ENCODE measurements at regions not wholly inside any gene's neighbourhood (a gene's known extent, or its start where the extent isn't known, plus 50 kb on each side); places are given as distances from the start of the nearest gene placed in this dataset.

GRCh38 chr16:61320791-61321190 is 715.4 kb downstream of the CDH8 start:
- Histone ChIP-seq H2AFZ (ENCODE audit: low read length) (no peak overlapping the region), H3K36me3 (ENCODE audit: insufficient read depth, low read length) (no peaks in the 10 kb centered on the region), H3K4me3 (ENCODE audit: insufficient read depth, low read length) (no peak overlapping the region), H3K27ac (ENCODE audit: low read depth, low read length) (no peak overlapping the region), H4K20me1 (ENCODE audit: insufficient read depth, low read length) (no peaks in the 10 kb centered on the region), H3K79me2 (ENCODE audit: insufficient read depth, low read length) (no peaks in the 10 kb centered on the region), H3K4me2 (ENCODE audit: insufficient read depth, low read length) (no peak overlapping the region), H3K27me3 (ENCODE audit: insufficient read depth, low read length) (no peaks in the 10 kb centered on the region), H3K9me3 (ENCODE audit: low read depth, low read length) (no peaks in the 10 kb centered on the region), H3K4me1 (ENCODE audit: insufficient read depth, low read length) (no peaks in the 10 kb centered on the region)
- TF ChIP-seq, protein P1, sequence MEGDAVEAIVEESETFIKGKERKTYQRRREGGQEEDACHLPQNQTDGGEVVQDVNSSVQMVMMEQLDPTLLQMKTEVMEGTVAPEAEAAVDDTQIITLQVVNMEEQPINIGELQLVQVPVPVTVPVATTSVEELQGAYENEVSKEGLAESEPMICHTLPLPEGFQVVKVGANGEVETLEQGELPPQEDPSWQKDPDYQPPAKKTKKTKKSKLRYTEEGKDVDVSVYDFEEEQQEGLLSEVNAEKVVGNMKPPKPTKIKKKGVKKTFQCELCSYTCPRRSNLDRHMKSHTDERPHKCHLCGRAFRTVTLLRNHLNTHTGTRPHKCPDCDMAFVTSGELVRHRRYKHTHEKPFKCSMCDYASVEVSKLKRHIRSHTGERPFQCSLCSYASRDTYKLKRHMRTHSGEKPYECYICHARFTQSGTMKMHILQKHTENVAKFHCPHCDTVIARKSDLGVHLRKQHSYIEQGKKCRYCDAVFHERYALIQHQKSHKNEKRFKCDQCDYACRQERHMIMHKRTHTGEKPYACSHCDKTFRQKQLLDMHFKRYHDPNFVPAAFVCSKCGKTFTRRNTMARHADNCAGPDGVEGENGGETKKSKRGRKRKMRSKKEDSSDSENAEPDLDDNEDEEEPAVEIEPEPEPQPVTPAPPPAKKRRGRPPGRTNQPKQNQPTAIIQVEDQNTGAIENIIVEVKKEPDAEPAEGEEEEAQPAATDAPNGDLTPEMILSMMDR (IDR thresholded peaks at IDR 0.05; ENCODE audit: extremely low read depth, low read depth, low read length): no peak
- no peak for DNase-seq (ENCODE audit: insufficient read length, low spot score, missing footprints)

GRCh38 chr16:61313931-61314330 is 722.3 kb downstream of the CDH8 start:
- Histone ChIP-seq H3K27me3 (ENCODE audit: insufficient read depth, low read length) (no peaks in the 10 kb centered on the region), H4K20me1 (ENCODE audit: insufficient read depth, low read length) (no peaks in the 10 kb centered on the region), H3K4me2 (ENCODE audit: insufficient read depth, low read length) (no peak overlapping the region), H3K9me3 (ENCODE audit: low read depth, low read length) (no peaks in the 10 kb centered on the region), H3K4me1 (ENCODE audit: insufficient read depth, low read length) (no peaks in the 10 kb centered on the region), H3K36me3 (ENCODE audit: insufficient read depth, low read length) (no peaks in the 10 kb centered on the region), H3K27ac (ENCODE audit: low read depth, low read length) (no peak overlapping the region), H2AFZ (ENCODE audit: low read length) (no peak overlapping the region), H3K79me2 (ENCODE audit: insufficient read depth, low read length) (no peaks in the 10 kb centered on the region), H3K4me3 (ENCODE audit: insufficient read depth, low read length) (no peak overlapping the region)
- DNase-seq (ENCODE audit: insufficient read length, low spot score, missing footprints): no peak
- TF ChIP-seq, protein P1 (IDR thresholded peaks at IDR 0.05; ENCODE audit: extremely low read depth, low read depth, low read length): no peak

DNA sequence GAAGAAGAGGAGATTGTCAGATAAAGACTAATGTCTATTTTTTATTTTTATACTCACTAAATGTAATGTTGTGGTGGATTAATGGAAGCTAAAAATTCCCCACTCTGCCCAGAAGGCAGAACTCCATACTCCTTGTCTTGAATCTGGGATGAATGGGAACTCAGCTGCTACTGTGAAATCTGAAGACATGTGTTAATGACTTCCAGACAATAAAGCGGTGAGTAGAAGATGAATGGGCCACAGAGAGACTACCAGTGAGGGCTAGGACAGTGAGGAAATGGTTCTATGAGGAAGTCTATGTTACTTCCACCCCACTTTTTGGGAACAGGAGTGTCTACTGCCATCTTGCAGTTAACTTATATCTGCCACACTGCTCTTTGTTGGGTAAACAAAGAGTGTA is 726.9 kb downstream of the CDH8 start:
- H3K4me1 ChIP-seq (ENCODE audit: insufficient read depth, low read length): no peaks in the 10 kb centered on the region
- DNase-seq (ENCODE audit: insufficient read length, low spot score, missing footprints): no peak
- H3K27me3 ChIP-seq (ENCODE audit: insufficient read depth, low read length): no peaks in the 10 kb centered on the region
- H3K79me2 ChIP-seq (ENCODE audit: insufficient read depth, low read length): no peaks in the 10 kb centered on the region
- TF ChIP-seq, protein P1 (IDR thresholded peaks at IDR 0.05; ENCODE audit: extremely low read depth, low read depth, low read length): no peak
- H3K27ac ChIP-seq (ENCODE audit: low read depth, low read length): no peak overlapping the region
- no peaks in the 10 kb centered on the region for H3K36me3 ChIP-seq (ENCODE audit: insufficient read depth, low read length)
- H3K9me3 ChIP-seq (ENCODE audit: low read depth, low read length): no peaks in the 10 kb centered on the region
- no peak overlapping the region for H2AFZ ChIP-seq (ENCODE audit: low read length)
- no peak overlapping the region for H3K4me3 ChIP-seq (ENCODE audit: insufficient read depth, low read length)
- H3K4me2 ChIP-seq (ENCODE audit: insufficient read depth, low read length): no peak overlapping the region
- no peaks in the 10 kb centered on the region for H4K20me1 ChIP-seq (ENCODE audit: insufficient read depth, low read length)

GRCh38 chr16:61306204-61306603 is 730.0 kb downstream of the CDH8 start:
- Histone ChIP-seq H3K27ac (ENCODE audit: low read depth, low read length) (no peak overlapping the region), H3K9me3 (ENCODE audit: low read depth, low read length) (no peaks in the 10 kb centered on the region), H4K20me1 (ENCODE audit: insufficient read depth, low read length) (no peaks in the 10 kb centered on the region), H2AFZ (ENCODE audit: low read length) (no peak overlapping the region), H3K27me3 (ENCODE audit: insufficient read depth, low read length) (no peaks in the 10 kb centered on the region), H3K4me2 (ENCODE audit: insufficient read depth, low read length) (no peak overlapping the region), H3K36me3 (ENCODE audit: insufficient read depth, low read length) (no peaks in the 10 kb centered on the region), H3K79me2 (ENCODE audit: insufficient read depth, low read length) (no peaks in the 10 kb centered on the region), H3K4me3 (ENCODE audit: insufficient read depth, low read length) (no peak overlapping the region), H3K4me1 (ENCODE audit: insufficient read depth, low read length) (no peaks in the 10 kb centered on the region)
- no peak for DNase-seq (ENCODE audit: insufficient read length, low spot score, missing footprints)
- TF ChIP-seq, protein P1 (IDR thresholded peaks at IDR 0.05; ENCODE audit: extremely low read depth, low read depth, low read length): no peak
